WTC11 (cell line): ENCODE measurements at regions not wholly inside any gene's neighbourhood (a gene's known extent, or its start where the extent isn't known, plus 50 kb on each side); places are given as distances from the start of the nearest gene placed in this dataset.

Experiments
- CTCF ChIP-seq: fragments of 200-600 bp; IDR thresholded peaks from 2 replicates; pipeline ENCODE4 v1.8.0; 2022; ENCODE audit warnings: antibody characterized with exemption
- ELF4 ChIP-seq: sonication (generic); formaldehyde crosslinking; IDR thresholded peaks from 2 replicates; pipeline ENCODE4 v1.8.1; 2022; ENCODE audit warnings: low read depth, mild to moderate bottlenecking, moderate library complexity, missing genetic modification reagents
- ETV6 ChIP-seq: sonication (generic); formaldehyde crosslinking; IDR thresholded peaks from 2 replicates; pipeline ENCODE4 v1.8.1; 2022; ENCODE audit warnings: mild to moderate bottlenecking, missing genetic modification reagents
- SOX15 ChIP-seq: fragments of 250-450 bp; sonication (Bioruptor Pico); IDR thresholded peaks from 2 replicates; pipeline ENCODE4 v1.9.0; 2021; ENCODE audit warnings: mild to moderate bottlenecking

GRCh38 chr10:123229927-123230630 lies 75.9 kb downstream of the BUB3 start:
- no peak for TF ChIP-seq SOX15 (CRISPR knock-in tag)
- TF ChIP-seq CTCF: no peak
- no peak for TF ChIP-seq ELF4 (CRISPR knock-in tag)
- TF ChIP-seq ETV6 (CRISPR knock-in tag): no peak
